ENCODE measurements at regions not wholly inside any gene's neighbourhood (a gene's known extent, or its start where the extent isn't known, plus 50 kb on each side); places are given as distances from the start of the nearest gene placed in this dataset.

- TF ChIP-seq FOXP2 (optimal IDR thresholded peaks at IDR 0.05; ENCODE audit: control extremely low read depth, extremely low read length, insufficient read depth) (no peak), EZH2 (IDR thresholded peaks at IDR 0.05) (no peak), POLR2AphosphoS5 (IDR thresholded peaks at IDR 0.05; ENCODE audit: borderline replicate concordance, low read depth, low read length) (no peak)
Observed at GRCh38 chr7:79553811-79554555, 100.5 kb upstream of the MAGI2 start.
